Keratinocyte (primary cell): ENCODE measurements at regions not wholly inside any gene's neighbourhood (a gene's known extent, or its start where the extent isn't known, plus 50 kb on each side); places are given as distances from the start of the nearest gene placed in this dataset.

Experiments
- DNase-seq: peaks from one replicate; pipeline ENCODE4 v3.0.0-alpha.2; 2011; ENCODE audit warnings: low read depth, missing footprints, low spot score
- FAIRE-seq: peaks from 2 replicates; lab custom pipeline; 2011; peaks lifted over from hg19 to GRCh38; lab: Jason Lieb, UNC
- H2AFZ ChIP-seq: 2 replicates; pipeline ENCODE4 v1.6.0; 2012; ENCODE audit warnings: low read length, control low read depth, inconsistent platforms; ENCODE audit not compliant: control insufficient read depth
- H3K27ac ChIP-seq: 2 replicates; pipeline ENCODE4 v1.5.1; 2011; ENCODE audit warnings: low read length; ENCODE audit not compliant: control insufficient read depth, insufficient read depth
- H3K27me3 ChIP-seq: 3 replicates; pipeline ENCODE4 v1.6.0; 2011; ENCODE audit warnings: low read length; ENCODE audit not compliant: control insufficient read depth, insufficient read depth; ENCODE audit errors: extremely low read depth
- H3K36me3 ChIP-seq, 2 experiments: 2 replicates in 1 of 2; 3 replicates in 1 of 2; pipeline ENCODE4 v1.5.1; 2011; ENCODE audit warnings: low read length in 2 of 2, mild to moderate bottlenecking in 1 of 2; ENCODE audit not compliant: control insufficient read depth in 2 of 2, insufficient read depth in 2 of 2; ENCODE audit errors: extremely low read depth in 1 of 2
- H3K4me1 ChIP-seq: 3 replicates; pipeline ENCODE4 v1.5.1; 2011; ENCODE audit warnings: low read length; ENCODE audit not compliant: control insufficient read depth, insufficient read depth; ENCODE audit errors: extremely low read depth
- H3K4me2 ChIP-seq: 3 replicates; pipeline ENCODE4 v1.6.0; 2011; ENCODE audit warnings: low read depth, low read length; ENCODE audit not compliant: control insufficient read depth, insufficient read depth; ENCODE audit errors: extremely low read depth
- H3K4me3 ChIP-seq, 3 experiments: fragments of 200-600 bp in 1 of 3; sonication (generic) in 1 of 3; 2 replicates in 2 of 3; 3 replicates in 1 of 3; pipeline ENCODE4 v1.5.1; 2011 to 2016; ENCODE audit warnings: low read length in 3 of 3, mild to moderate bottlenecking in 3 of 3, control low read depth in 2 of 3, inconsistent platforms in 1 of 3, low read depth in 1 of 3, mixed read lengths in 1 of 3, mixed run types in 1 of 3, moderate library complexity in 1 of 3; ENCODE audit not compliant: control insufficient read depth in 2 of 3, insufficient read depth in 2 of 3; ENCODE audit errors: extremely low read depth in 1 of 3
- H3K79me2 ChIP-seq: 2 replicates; pipeline ENCODE4 v1.6.0; 2012; ENCODE audit warnings: low read length; ENCODE audit not compliant: control insufficient read depth, insufficient read depth
- H3K9ac ChIP-seq: 3 replicates; pipeline ENCODE4 v1.6.0; 2011; ENCODE audit warnings: low read length; ENCODE audit not compliant: control insufficient read depth, insufficient read depth; ENCODE audit errors: extremely low read depth
- H3K9me1 ChIP-seq: 3 replicates; pipeline ENCODE4 v1.6.0; 2011; ENCODE audit warnings: low read length; ENCODE audit not compliant: control insufficient read depth, insufficient read depth; ENCODE audit errors: extremely low read depth
- H3K9me3 ChIP-seq: 2 replicates; pipeline ENCODE4 v1.5.1; 2012; ENCODE audit warnings: low read depth, low read length; ENCODE audit not compliant: control insufficient read depth
- H4K20me1 ChIP-seq: 3 replicates; pipeline ENCODE4 v1.6.0; 2011; ENCODE audit warnings: low read length; ENCODE audit not compliant: control insufficient read depth, insufficient read depth; ENCODE audit errors: extremely low read depth
- EZH2 ChIP-seq: IDR thresholded peaks from one replicate; pipeline ENCODE4 v1.6.1; 2012; ENCODE audit warnings: inconsistent platforms, mild to moderate bottlenecking, low read length, moderate library complexity
- dilution Hi-C: fragments of 300-500 bp; cut with MboI; formaldehyde crosslinking; loops from one replicate; pipeline ENCODE4 v1.7.0; 2020; ENCODE audit warnings: low sequenced_read_pairs; ENCODE audit not compliant: extremely low pct_ligation_motif_present
- TF ChIP-seq, protein P1 (sequence below), 3 experiments: IDR thresholded peaks in 1 of 3; conservative IDR thresholded peaks in 1 of 3; optimal IDR thresholded peaks in 1 of 3; 2 replicates in 2 of 3; 3 replicates in 1 of 3; pipeline versions ENCODE3 to v1.5.1; 2011; ENCODE audit warnings: low read length in 3 of 3, mild to moderate bottlenecking in 3 of 3, moderate library complexity in 2 of 3, control low read depth in 1 of 3, inconsistent platforms in 1 of 3; ENCODE audit not compliant: insufficient read depth in 2 of 3; ENCODE audit errors: extremely low read depth in 1 of 3

DNA sequence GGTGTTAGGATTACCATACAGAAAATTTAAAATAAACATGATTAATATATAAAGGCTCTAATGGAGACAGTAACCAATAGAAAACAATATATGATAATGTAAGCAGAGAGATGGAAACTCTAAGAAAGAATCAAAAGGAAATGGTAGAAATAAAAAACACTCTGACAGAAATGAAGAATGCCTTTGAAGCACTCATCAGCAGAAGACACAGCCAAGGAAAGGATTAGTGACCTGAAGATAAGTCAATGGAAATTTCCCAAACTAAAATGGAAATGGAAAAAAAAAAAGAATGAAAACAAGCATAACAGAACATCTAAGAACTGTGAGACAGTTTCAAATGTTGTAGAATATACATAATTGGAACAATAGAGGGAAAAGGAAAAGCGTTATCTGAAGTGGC is 302.6 kb downstream of the DRD1 start:
- no peak overlapping the region for H3K27ac ChIP-seq
- H3K9ac ChIP-seq: no peak overlapping the region
- no peaks in the 10 kb centered on the region for H4K20me1 ChIP-seq
- H3K9me1 ChIP-seq: no peaks in the 10 kb centered on the region
- dilution Hi-C loops: no loop called here
- no peak overlapping the region for H2AFZ ChIP-seq
- H3K4me1 ChIP-seq: no peaks in the 10 kb centered on the region
- no peak for TF ChIP-seq EZH2
- TF ChIP-seq, protein P1, sequence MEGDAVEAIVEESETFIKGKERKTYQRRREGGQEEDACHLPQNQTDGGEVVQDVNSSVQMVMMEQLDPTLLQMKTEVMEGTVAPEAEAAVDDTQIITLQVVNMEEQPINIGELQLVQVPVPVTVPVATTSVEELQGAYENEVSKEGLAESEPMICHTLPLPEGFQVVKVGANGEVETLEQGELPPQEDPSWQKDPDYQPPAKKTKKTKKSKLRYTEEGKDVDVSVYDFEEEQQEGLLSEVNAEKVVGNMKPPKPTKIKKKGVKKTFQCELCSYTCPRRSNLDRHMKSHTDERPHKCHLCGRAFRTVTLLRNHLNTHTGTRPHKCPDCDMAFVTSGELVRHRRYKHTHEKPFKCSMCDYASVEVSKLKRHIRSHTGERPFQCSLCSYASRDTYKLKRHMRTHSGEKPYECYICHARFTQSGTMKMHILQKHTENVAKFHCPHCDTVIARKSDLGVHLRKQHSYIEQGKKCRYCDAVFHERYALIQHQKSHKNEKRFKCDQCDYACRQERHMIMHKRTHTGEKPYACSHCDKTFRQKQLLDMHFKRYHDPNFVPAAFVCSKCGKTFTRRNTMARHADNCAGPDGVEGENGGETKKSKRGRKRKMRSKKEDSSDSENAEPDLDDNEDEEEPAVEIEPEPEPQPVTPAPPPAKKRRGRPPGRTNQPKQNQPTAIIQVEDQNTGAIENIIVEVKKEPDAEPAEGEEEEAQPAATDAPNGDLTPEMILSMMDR (optimal IDR thresholded peaks at IDR 0.05 in 1 of 3, IDR thresholded peaks at IDR 0.05 in 1 of 3, conservative IDR thresholded peaks at IDR 0.05 in 1 of 3; ENCODE audit: extremely low read depth in 1 of 3, insufficient read depth in 2 of 3, low read length in 3 of 3): no peak
- no peaks in the 10 kb centered on the region for H3K27me3 ChIP-seq
- DNase-seq (no peak), FAIRE-seq (no peak)
- H3K4me3 ChIP-seq: no peak overlapping the region
- no peak overlapping the region for H3K4me2 ChIP-seq
- no peaks in the 10 kb centered on the region for H3K79me2 ChIP-seq
- H3K9me3 ChIP-seq: no peaks in the 10 kb centered on the region
- no peaks in the 10 kb centered on the region for H3K36me3 ChIP-seq

DNA sequence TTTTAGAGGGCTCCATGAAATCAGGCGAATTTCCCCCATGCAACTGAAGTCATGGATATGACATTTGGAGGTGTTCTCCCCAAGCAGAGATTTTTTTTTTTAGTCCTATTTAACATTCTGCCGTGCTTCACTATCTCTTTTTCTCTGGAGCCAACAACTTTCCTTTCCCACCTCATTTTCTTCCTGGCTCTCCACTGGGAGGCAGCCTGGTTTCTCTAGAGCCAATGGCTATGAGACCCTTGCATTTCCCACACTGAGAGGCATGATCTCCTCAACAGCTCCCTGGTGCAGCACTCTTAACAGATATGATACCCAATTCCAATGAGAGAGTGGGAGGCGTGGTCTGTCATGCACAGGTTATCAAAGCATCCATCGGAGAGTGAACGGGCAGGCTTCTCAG is 310.8 kb downstream of the DRD1 start:
- FAIRE-seq (no peak), DNase-seq (no peak)
- no peaks in the 10 kb centered on the region for H3K27me3 ChIP-seq
- H3K27ac ChIP-seq: no peak overlapping the region
- no peak for TF ChIP-seq EZH2
- TF ChIP-seq, protein P1 (optimal IDR thresholded peaks at IDR 0.05 in 1 of 3, IDR thresholded peaks at IDR 0.05 in 1 of 3, conservative IDR thresholded peaks at IDR 0.05 in 1 of 3; ENCODE audit: extremely low read depth in 1 of 3, insufficient read depth in 2 of 3, low read length in 3 of 3): no peak
- H3K36me3 ChIP-seq: no peaks in the 10 kb centered on the region
- H3K4me2 ChIP-seq: no peak overlapping the region
- dilution Hi-C loops: no loop called here
- H2AFZ ChIP-seq: no peak overlapping the region
- H3K4me1 ChIP-seq: no peaks in the 10 kb centered on the region
- H3K9me1 ChIP-seq: no peaks in the 10 kb centered on the region
- no peak overlapping the region for H3K4me3 ChIP-seq
- no peaks in the 10 kb centered on the region for H4K20me1 ChIP-seq
- no peaks in the 10 kb centered on the region for H3K79me2 ChIP-seq
- H3K9ac ChIP-seq: no peak overlapping the region
- H3K9me3 ChIP-seq: no peaks in the 10 kb centered on the region
